ENCODE measurements at regions not wholly inside any gene's neighbourhood (a gene's known extent, or its start where the extent isn't known, plus 50 kb on each side); places are given as distances from the start of the nearest gene placed in this dataset.

- FAIRE-seq (no peak), DNase-seq (ENCODE audit: low read depth in 1 of 2, low spot score in 2 of 2) (no peak)
- H2BK15ac ChIP-seq (ENCODE audit: low read length) = no peak overlapping the region
- H4K5ac ChIP-seq (ENCODE audit: insufficient read length, low read depth, low read length) = no peak overlapping the region
- H3K56ac ChIP-seq (replicated peaks; ENCODE audit: insufficient read length, low read depth, low read length) = no peak overlapping the region
- no peak overlapping the region for H3K4ac ChIP-seq (replicated peaks; ENCODE audit: insufficient read length, low read depth, low read length)
- no peak overlapping the region for H2BK5ac ChIP-seq (ENCODE audit: low read depth, low read length)
- H2AK5ac ChIP-seq (ENCODE audit: low read depth, low read length) = no peak overlapping the region
- WGBS, 2 experiments (ENCODE audit: extremely low coverage in 1 of 2, insufficient coverage in 1 of 2, insufficient read length in 1 of 2, insufficient replicate concordance in 2 of 2, low coverage in 1 of 2, low lambda C conversion rate in 2 of 2, missing lambda C conversion rate in 1 of 2) = 97% methylated on average over 3 of the region's 3 CpGs; no CpG with 5 or more reads in 1 of the 2 experiments
- POLR2A ChIA-PET (ENCODE audit: partially characterized antibody) = no interaction called here
- H3K79me1 ChIP-seq (ENCODE audit: low read depth, low read length) = no peaks in the 10 kb centered on the region
- H4K20me1 ChIP-seq (replicated peaks in 1 of 2; ENCODE audit: control insufficient read depth in 1 of 2, insufficient read depth in 2 of 2, low read length in 2 of 2) = no peaks in the 10 kb centered on the region
- no peak overlapping the region for H3K27ac ChIP-seq (ENCODE audit: low read depth, low read length)
- no peak overlapping the region for H2BK12ac ChIP-seq (ENCODE audit: low read depth, low read length)
- H3K4me1 ChIP-seq (replicated peaks in 1 of 4; ENCODE audit: control insufficient read depth in 3 of 4, insufficient read depth in 4 of 4, low read length in 3 of 4) = no peaks in the 10 kb centered on the region
- TF ChIP-seq CBX5 (IDR thresholded peaks at IDR 0.05; ENCODE audit: low read depth, low read length) (no peak), PHF8 (conservative IDR thresholded peaks at IDR 0.05; ENCODE audit: low read depth, low read length) (no peak), TCF12 (IDR thresholded peaks at IDR 0.05; ENCODE audit: low read depth, low read length) (no peak), HDAC2 (IDR thresholded peaks at IDR 0.05; ENCODE audit: borderline replicate concordance in 1 of 2, low read depth in 2 of 2, low read length in 2 of 2) (no peak), POLR2AphosphoS5 (IDR thresholded peaks at IDR 0.05; ENCODE audit: low read depth, low read length) (no peak), YY1 (IDR thresholded peaks at IDR 0.05; ENCODE audit: low read depth, low read length) (no peak), POU5F1 (IDR thresholded peaks at IDR 0.05; ENCODE audit: low read depth, low read length) (no peak), CHD2 (IDR thresholded peaks at IDR 0.05; ENCODE audit: low read length) (no peak), CBX8 (IDR thresholded peaks at IDR 0.05; ENCODE audit: borderline replicate concordance, low read depth, low read length) (no peak), GTF2F1 (IDR thresholded peaks at IDR 0.05; ENCODE audit: borderline replicate concordance, low read depth, low read length) (no peak), MAFK (IDR thresholded peaks at IDR 0.05; ENCODE audit: low read depth, low read length) (no peak), JUND (IDR thresholded peaks at IDR 0.05; ENCODE audit: low read length) (no peak), BRCA1 (IDR thresholded peaks at IDR 0.05; ENCODE audit: low read depth, low read length) (no peak), FOSL1 (IDR thresholded peaks at IDR 0.05; ENCODE audit: insufficient read depth, low read depth, low read length) (no peak), KDM5A (IDR thresholded peaks at IDR 0.05; ENCODE audit: low read length) (no peak)
- no peak overlapping the region for H2BK20ac ChIP-seq (ENCODE audit: low read length)
- H3K27me3 ChIP-seq (replicated peaks in 1 of 4; ENCODE audit: control insufficient read depth in 3 of 4, extremely low read depth in 1 of 4, insufficient read depth in 3 of 4, low read length in 3 of 4) = no peaks in the 10 kb centered on the region
- no peaks in the 10 kb centered on the region for H3K36me3 ChIP-seq (ENCODE audit: control insufficient read depth in 2 of 4, insufficient read depth in 4 of 4, low read length in 3 of 4)
- H3K79me2 ChIP-seq (ENCODE audit: control insufficient read depth in 1 of 2, insufficient read depth in 2 of 2, low read length in 2 of 2) = no peaks in the 10 kb centered on the region
- no peak overlapping the region for H2BK120ac ChIP-seq (replicated peaks; ENCODE audit: low read depth, low read length)
- H3K18ac ChIP-seq (ENCODE audit: extremely low read depth, low read length) = no peak overlapping the region
- H4K8ac ChIP-seq (ENCODE audit: extremely low read depth, insufficient read depth, low read length) = no peak overlapping the region
- no peak overlapping the region for H3K14ac ChIP-seq (ENCODE audit: insufficient read length)
- no peak overlapping the region for H4K91ac ChIP-seq (replicated peaks; ENCODE audit: insufficient read length, low read length)
- H3K4me3 ChIP-seq (ENCODE audit: extremely low read depth in 1 of 4, insufficient read depth in 2 of 4, low read depth in 3 of 4, low read length in 4 of 4) = no peak overlapping the region
- CTCF ChIA-PET (ENCODE audit: partially characterized antibody) = no interaction called here
- no peak overlapping the region for H3K4me2 ChIP-seq (ENCODE audit: insufficient read depth in 1 of 2, low read depth in 2 of 2, low read length in 2 of 2)
- no peak overlapping the region for H3K9ac ChIP-seq (replicated peaks in 1 of 4; ENCODE audit: extremely low read depth in 1 of 4, low read depth in 3 of 4, low read length in 3 of 4)
- H3K9me3 ChIP-seq (ENCODE audit: insufficient read depth in 2 of 2, low read depth in 1 of 2, low read length in 1 of 2) = no peaks in the 10 kb centered on the region
- no peak overlapping the region for H3K23ac ChIP-seq (ENCODE audit: insufficient read length)
- no peaks in the 10 kb centered on the region for H3K23me2 ChIP-seq (ENCODE audit: low read depth, low read length)
- no peak overlapping the region for H2AFZ ChIP-seq (ENCODE audit: low read length)
Measured at GRCh38 chr17:71447644-71448043, 673.2 kb upstream of the SOX9 start.
